Right hindlimb (tissue), 1 donor: ENCODE measurements at regions not wholly inside any gene's neighbourhood (a gene's known extent, or its start where the extent isn't known, plus 50 kb on each side); places are given as distances from the start of the nearest gene placed in this dataset.
"Not testable (repeated sequence)": the region's sequence is repeated elsewhere in the genome, so short reads cannot be mapped to it uniquely, and the experiment has no call there.

Experiments used
- DNase-seq: peaks from one replicate; pipeline ENCODE4 v3.0.0-alpha.2; 2018

DNA sequence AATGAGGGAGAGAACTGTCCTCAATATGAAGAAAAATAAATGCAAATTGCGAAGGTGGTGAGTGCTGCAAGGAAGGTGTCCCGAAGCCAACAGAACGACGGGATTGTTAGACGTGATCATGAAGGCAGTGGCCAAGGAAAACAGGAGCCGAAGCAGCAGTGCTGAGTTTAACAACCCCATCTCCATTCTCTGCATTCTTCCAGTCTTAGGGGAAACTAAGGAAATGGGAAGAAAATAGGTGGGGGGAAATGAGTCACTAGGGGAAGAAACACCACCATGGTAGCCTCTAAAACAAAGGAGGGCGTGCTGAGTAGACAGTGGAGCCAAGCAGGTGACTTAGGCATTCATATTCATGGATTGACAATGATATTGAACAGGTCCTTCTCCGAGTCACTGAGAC lies 192.2 kb upstream of the AKR1E2 start:
- DNase-seq = no peak

DNA sequence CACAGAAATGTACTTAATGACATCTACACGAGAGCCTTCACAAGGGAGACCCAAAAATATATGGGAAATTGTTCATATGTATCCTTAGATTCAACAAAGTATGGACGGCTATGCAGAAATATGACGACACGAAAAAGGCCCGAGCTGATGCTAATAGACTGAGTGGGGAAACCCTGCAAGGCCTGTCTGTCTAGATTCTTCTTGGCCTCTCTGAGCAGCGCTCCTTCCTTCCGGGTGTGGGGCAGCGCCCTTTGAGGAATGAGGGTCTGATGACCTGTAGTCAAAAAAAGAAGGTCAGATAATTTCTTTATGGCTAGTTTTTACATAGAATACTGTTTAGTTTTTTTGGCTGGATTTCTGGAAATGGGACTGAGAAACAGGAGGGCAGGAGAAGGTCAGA lies 192.8 kb upstream of the AKR1E2 start:
- DNase-seq = no peak

DNA sequence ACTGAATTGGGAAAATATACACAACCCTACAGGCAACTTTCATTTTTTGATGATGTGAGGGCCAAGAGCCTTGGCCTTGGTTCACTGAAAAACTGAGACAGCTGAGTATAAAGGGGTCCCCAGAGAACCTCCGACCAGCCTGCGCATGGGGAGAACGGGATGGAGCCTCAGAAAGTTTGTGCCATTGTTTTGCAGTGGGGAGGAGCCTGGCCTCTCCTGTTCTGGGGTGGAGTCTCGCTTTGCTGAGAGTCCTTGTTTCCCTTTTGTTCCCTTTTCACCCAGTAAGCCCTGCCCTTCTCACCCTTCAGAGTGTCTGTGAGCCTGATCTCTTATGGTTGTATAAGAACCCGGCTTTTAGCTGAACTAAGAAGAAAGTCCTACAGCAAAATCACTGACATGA lies 193.2 kb upstream of the AKR1E2 start:
- no peak for DNase-seq

DNA sequence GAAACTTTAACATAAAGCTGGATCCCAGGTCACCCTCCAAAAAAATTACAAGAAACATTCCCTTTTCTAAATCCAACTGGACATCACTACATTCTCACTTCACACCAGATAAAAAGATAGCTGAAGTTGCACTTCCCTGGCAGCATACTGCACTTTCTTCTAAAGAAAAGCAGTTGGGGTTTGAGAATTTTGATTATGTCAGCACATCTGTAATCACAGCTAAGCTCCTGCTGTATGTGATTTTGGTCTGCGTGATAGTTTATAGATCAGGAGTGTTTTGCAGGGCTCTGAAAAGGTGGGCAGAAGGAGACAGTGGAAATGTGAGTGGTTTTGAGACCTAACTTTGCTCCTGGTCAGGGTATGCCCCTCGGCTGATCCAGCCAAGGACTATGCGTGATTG lies 199.1 kb upstream of the AKR1E2 start:
- no peak for DNase-seq

DNA sequence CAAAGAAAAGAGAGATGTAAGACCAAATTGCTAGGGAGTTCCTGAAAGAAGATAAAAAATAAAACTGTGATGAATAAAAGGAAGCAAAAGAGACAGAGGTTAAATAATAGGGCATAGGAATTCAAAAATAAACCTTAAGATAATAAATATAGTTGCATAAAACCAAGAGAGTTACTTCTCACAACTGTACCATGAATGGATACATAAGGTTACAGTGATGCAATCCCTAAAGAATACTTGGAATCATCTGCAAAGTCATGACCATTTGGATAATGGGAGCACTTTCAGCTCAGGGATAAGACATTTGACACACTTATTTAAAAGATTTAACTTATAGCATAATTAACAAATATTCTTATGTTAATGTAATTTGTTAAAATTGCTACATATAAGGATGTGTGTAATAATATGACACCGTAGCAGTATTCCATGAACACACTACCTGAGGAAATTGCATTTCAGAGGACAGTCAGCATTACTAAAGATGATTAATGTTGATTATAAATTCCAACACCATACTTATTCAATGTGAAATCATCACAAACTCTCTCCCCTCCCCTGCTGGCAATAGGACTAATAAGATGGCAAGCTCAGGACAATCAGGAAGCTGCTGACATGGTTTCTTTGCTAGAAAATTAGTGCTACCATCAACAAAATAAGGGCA lies 202.1 kb upstream of the AKR1E2 start:
- DNase-seq = no peak

DNA sequence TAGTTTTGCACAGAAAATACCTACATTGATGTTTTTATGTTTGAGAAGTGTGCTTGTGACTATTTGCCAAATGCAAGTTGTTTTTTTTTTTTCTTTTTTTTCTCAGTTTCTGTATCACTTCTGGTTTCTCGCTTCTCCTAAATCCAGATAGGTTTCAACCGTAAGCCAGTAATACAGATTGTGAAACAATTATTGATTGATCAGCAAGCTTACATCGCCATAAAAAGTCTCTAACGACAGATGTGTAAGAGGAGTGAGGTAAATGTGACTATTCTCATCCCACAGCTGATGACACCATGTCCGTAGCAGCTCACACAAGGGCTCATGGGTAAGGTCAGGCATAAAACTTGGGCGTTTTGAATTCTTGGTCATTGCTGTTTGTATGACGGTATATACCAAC lies 202.8 kb upstream of the AKR1E2 start:
- no peak for DNase-seq

DNA sequence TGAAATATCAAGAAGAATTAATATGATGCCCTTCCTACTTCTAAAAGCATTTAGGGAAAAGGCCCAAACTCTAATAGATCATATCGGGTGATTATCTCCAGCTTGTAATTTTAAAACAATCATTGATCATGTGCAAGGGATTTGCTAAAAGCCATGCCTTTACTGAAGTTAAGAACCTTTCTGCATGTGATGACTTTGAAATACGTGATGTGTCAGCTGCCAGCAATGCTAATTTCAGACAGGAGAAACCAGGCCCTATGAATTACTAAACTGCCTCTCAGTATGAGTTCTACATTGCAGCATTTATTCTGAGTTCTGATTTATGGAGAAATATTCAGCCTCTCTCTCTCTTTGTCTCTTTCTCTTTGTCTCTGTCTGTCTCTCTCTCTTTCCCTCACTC lies 203.6 kb upstream of the AKR1E2 start:
- no peak for DNase-seq

DNA sequence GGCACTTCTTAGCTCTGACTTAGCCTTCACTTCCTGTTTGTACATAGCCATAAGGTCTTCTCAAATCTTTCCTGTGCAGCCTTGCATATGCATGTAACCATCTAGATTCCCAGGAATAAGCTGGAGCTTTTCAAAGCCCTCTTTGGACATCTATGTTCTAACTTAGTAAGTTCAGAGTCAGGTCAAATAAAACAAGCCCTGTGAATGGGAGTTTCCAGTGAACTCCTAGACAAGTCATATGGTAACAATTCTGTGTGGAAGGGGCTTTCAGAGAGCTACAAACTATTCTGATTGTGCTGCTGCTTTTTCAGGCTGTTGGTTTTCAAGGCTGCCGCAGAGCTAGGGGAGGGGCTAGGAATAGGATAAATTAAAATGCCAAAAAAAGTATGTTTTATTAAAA lies 208.4 kb upstream of the AKR1E2 start:
- no peak for DNase-seq

DNA sequence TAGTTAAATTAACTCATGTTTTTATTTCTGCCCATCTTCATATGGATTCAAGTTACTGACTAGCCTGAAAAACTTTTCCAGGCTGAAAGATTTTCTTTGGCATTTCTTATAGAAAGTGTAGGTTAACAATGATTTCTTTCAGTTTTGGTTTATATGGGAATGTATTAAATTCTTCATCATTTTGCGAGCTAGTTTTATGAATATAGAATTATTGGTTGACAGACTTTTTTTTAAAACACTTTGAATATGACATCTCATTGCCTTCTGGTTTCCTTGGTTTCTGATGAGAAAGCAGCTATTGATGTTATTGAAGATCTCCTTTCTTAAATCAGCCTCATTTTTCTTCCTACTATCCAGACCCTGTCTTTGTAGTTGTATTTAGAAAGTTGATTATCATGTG lies 211.0 kb upstream of the AKR1E2 start:
- DNase-seq = no peak

DNA sequence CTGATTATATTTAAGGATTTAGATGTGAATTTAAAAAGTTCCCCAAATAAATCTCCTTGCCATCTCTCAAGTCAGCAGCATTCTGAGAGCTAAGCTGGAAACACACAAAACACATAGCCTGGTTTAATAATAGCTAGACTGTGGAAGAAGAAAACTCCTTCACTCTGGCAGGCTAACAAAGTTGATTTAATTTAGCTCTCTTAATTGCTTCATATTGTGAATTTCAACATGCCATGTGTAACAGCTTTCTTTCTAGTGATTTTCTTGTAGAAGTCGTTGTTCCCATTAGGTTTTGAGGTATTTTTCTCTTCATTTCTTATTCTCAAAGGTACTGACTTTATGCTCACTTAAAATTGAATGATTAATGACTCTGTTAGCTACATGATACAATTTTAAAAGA lies 216.8 kb upstream of the AKR1E2 start:
- DNase-seq = no peak

DNA sequence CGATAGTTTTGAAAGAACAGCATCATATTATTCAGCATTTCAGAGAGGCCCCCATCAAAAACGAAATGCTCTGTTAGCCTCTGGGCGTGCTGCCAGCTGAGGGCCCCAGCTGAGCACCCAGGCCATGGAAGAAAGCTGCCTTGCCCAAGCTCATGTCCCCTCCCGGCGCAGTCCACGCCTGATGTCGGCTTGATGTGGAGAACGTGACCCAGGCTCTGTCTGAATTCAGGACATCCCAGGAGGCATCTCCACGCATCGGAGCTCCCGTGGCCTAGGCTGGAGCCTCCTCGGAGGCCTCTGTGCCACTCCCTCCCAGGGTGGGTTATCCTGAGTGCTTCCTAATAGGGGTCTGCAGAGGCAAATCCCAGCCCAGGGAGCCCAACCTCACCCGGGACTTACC lies 218.3 kb upstream of the AKR1E2 start:
- no peak for DNase-seq

DNA sequence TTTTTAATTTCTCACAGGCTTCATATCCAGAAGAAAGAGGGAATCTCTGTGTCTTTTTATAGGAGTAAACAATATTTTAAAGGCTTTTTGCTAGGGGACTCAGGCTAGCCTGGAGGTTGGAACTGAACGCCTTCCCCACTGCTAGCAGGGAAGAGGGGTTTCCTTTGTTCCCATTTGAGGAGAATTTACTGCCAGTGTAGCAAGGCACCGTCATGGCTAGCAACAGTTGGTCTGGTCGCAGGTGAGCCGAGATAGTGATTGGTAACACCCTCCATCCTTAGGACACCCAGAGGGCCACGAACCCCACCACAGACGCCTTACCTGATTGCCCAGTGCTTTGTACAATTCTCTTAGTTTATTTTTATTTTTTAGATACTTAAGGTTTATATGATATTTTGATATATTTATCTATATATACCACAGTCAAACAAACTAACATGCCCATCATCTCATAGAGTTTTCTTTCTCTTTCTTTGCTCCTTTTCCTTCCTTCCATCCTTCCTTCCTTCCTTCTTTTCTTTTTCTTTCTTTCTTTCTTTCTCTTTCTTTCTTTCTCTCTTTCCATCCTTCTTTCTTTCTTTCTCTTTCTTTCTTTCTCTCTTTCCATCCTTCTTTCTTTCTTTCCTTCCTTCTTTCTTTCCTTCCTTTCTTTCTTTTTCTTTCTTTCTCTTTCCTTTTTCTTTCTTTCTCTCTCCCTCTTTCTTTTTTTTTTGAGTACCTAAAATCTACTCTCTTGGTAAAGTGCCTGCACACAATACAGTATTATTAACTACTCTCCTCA lies 219.0 kb upstream of the AKR1E2 start:
- DNase-seq = no peak

DNA sequence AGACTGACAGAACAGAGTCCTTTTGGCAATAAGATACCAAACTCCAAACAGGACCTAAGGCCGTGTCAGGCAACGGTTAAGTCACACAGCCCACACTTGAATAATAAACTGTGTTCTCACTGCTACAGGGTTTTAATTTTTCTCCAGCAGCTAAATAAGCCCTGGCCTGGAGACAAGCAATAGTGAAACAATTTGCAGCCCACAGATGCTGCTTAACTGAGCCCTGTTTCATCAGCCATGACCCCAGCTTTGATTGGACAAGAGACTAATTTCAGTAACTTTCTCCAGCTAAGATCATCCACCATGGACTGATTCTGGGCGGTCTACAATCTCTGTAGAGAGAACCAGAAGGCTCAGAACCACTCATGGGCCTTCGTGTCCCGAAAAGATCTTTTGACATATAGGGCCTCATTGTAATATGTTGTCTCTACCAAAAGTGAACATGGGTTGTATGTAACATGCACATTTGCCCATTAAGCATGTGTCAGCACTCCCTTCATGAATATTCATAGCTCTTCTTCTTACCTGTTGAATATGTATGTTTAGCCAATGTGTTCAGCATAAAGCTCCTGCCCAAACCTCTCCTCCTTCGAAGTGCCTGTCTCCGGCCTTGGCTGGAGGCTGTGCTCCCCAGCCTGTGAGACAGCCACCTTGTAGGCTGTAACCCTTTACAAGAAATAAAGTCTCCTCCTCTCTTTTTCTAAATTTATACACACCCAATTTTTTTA lies 223.1 kb upstream of the AKR1E2 start:
- no peak for DNase-seq

DNA sequence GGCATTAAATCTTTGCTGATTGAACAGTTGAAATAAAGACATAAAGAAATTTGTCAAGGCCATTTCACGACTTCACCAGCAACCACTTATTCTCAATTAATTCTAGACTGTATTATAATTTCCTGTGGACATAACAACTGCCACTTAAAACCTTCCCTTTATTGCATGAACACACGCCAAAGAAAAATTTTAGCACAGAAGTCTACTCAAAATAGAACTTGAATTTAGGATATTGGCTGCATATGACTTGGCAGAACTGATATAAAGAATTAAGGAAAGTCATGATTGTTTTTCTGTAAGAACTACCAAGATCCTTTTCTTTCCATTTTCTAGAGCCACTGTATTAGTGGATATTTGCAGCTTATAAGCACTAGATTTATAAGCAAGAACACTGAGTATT lies 226.5 kb upstream of the AKR1E2 start:
- no peak for DNase-seq

DNA sequence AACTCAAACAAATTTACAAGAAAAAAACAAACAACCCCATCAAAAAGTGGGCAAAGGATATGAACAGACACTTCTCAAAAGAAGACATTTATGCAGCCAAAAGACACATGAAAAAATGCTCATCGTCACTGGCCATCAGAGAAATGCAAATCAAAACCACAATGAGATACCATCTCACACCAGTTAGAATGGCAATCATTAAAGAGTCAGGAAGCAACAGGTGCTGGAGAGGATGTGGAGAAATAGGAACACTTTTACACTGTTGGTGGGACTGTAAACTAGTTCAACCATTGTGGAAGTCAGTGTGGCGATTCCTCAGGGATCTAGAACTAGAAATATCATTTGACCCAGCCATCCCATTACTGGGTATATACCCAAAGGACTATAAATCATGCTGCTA lies 228.1 kb upstream of the AKR1E2 start:
- DNase-seq = not testable (repeated sequence)

DNA sequence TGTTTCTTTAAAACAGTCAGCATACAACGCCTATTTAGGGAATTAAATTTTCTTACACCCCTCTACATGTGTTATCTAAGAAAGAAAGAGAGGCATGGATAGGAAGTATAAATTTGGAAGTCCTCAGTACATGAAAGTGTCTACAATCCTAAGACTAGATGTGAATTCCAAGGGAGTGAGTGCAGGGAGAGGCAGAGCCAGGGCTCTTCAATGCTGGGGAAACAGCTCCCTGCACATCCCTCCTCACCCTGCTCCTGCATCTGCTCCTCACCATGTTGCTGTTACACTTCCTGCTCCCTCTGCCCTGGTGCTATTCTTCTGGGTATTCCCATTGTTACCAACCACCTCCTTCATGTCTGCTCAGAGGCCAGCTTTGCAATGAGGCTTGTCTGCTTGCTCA lies 229.1 kb upstream of the AKR1E2 start:
- no peak for DNase-seq

DNA sequence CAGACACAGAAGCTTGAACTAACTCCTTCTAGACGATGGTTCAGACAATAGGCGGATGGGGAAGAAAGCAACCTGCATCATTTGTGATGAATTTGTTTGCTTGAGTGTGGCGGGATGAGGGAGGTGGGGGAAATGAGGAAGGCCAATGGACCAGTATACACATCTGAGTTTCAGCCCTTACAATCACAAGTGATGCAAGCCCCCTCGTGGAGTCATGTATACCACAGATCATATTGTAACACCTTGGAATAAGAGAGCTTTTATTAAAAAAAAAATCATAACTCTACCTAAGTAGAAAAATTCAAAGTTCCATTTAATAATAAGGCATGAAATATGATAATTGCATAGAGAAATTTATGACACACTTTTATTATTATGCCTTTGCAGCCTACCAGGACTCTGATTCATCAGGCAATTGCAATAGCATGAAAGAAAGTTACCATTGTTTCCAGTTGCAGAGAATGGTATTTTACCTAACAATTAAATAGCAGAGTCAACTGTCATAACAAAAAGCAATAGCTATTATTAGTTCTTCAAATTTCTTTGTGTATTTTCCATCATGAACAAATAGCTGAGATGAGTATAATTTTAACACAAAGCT lies 230.2 kb upstream of the AKR1E2 start:
- no peak for DNase-seq

DNA sequence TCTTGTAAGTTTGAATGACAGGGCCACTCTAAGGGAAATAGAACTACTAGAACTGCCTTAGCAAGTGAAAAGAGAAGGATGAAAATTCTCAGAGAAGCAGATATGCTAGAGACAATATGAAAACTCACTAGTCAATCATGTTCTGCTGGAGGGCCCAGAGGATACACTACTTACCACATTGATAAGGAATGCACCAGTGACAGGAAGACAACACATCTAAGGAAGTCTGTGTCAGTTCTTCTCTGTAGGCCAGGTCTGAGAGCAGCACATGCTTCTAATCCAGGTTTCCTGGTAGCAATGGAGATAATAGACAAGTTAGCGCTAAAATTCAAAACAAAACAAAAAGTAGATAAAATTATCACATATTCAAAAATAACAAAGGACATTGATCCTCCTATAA lies 235.2 kb upstream of the AKR1E2 start:
- DNase-seq = no peak

DNA sequence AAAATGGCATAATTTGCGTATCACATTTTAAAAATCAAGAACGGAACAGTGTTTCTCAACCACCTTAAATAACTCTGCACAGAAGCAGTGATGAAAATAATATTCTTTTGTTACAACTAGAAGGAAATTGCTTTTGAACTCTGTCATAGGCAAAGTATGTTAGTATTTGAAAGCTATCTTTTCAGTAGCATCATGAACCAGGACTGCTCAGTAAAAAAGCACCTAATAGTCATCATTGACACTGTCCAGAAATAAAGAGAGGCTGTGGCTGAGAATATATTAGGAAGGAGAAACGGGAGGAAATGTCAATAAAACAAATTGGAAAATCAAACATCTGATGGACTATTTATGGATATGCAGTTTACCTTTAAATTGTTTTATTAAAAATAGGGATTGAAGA lies 237.2 kb upstream of the AKR1E2 start:
- no peak for DNase-seq

DNA sequence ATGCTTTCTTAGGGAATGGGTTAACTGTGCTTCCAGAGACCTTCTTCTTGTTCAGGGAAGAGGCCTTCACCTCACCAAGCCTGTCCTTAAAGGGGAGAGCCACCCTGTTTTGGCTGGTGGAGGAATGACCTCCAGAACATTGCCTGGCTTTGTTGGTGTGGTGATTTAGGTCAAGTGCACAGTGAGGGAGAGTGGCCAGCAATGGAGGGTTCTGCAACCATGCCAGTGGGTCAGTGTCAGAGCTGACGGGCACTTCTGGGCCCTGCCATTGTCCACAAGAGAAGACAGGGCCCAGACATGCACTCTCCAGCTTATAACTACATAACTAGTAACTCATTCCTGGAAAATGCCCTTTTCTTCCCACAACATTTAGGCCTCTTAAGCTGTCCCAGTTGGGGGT lies 238.5 kb upstream of the AKR1E2 start:
- no peak for DNase-seq

DNA sequence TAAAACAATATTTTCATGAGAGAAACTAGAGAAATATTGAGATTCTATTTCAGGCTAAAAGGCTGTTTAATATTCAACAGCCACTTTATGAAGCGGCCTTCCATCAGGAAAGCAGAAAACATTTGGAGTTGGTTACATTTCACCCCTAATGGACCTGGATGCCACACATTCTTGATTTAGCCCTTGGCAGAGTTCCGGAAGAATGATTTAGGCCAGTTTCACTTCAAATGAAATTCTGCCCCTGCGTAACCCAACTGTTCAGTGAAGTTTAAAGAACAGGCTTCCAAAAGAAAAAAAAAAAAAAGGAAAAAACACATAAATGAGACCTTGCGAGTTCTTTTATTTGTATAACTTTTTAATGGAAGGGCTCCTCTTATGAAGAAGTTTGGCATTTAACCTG lies 239.2 kb upstream of the AKR1E2 start:
- no peak for DNase-seq

DNA sequence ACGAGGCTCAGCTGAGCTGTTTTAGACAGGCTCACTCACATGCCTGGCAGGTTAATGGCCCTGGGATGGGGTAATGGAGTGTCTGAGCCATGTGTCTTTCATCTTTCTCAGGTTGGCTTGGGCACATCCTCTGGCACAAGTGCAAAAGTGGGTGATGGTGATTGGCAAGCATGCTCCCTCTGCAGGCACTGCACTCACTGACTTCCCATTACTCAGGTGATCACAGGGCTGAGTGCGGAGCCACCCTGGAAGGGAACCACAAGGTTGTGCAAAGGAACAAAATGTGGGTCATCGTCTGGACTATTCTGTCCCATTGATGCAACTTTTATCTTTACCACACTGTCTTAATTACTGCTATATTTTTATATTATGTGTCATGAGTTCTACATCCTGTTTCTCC lies 244.1 kb upstream of the AKR1E2 start:
- DNase-seq = no peak

DNA sequence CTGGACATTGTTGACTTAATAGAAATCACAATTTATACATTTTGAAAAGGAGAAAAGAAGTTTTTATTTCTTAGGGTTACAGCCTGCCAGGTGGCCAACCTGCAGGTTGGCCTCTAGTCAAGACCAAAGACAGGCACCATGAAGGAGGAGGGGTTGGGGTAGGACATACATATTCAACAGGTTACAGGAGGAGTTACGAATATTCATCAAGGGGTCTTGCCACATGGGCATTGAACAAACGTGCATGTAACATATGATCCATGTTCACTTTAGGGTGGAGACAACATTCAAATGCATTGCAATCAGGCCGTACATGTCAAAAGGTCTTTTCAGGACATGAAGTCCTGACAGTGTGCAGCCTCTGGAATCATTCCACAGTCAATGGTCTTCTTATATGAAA lies 246.2 kb upstream of the AKR1E2 start:
- no peak for DNase-seq

DNA sequence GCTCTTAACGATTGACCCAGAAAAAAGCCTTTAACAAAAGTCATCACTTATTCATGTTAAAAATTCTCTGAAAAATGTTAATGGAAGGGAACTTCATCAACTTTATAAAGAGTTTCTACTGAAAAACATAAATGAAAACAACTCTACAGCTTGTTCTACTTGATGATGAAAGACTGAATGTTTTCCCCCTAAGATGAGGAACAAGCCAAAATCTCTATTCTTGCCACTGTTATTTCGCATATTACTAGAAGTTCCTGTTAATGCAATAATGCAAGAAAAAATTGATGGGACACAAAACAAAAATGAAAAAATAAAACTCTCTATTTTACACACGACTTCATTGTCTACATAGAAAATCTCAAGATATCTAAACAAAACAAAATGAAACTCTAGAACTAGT lies 249.8 kb upstream of the AKR1E2 start:
- DNase-seq = no peak
